ENCODE measurements at regions not wholly inside any gene's neighbourhood (a gene's known extent, or its start where the extent isn't known, plus 50 kb on each side); places are given as distances from the start of the nearest gene placed in this dataset.
A peak's percentile ranks its signal among the peaks of the same experiment; 100 is the strongest.

- peak; percentile 38 for ATAC-seq
- no peaks in the 10 kb centered on the region for H3K9me3 ChIP-seq
- DNase-seq: no peak
- intact Hi-C loops (cut with DNase I): no loop called here
- no peaks in the 10 kb centered on the region for H3K36me3 ChIP-seq (replicated peaks in 1 of 2; ENCODE audit: insufficient read depth in 1 of 2, low read depth in 2 of 2)
- H3K27me3 ChIP-seq: no peaks in the 10 kb centered on the region
- H3K4me1 ChIP-seq: no peaks in the 10 kb centered on the region
- no peak overlapping the region for H3K27ac ChIP-seq
- no peak overlapping the region for H3K4me3 ChIP-seq
- TF ChIP-seq CTCF (IDR thresholded peaks at IDR 0.05) (no peak), POLR2A (IDR thresholded peaks at IDR 0.05) (no peak)
Observed at GRCh38 chr21:27269644-27270043, 302.8 kb upstream of the ADAMTS5 start.

- DNase-seq: no peak
- TF ChIP-seq CTCF (IDR thresholded peaks at IDR 0.05) (no peak), POLR2A (IDR thresholded peaks at IDR 0.05) (no peak)
Observed at GRCh38 chr21:27268290-27268689, 301.4 kb upstream of the ADAMTS5 start.

GRCh38 chr21:27265949-27266348 is 299.1 kb upstream of the ADAMTS5 start:
- no peaks in the 10 kb centered on the region for H3K36me3 ChIP-seq (replicated peaks in 1 of 2; ENCODE audit: insufficient read depth in 1 of 2, low read depth in 2 of 2)
- ATAC-seq: no peak
- 82 to 86% methylated on average over 2 of the region's 2 CpGs for WGBS, 2 donors
- intact Hi-C loops (cut with DNase I): no loop called here
- no peak overlapping the region for H3K4me3 ChIP-seq
- no peak overlapping the region for H3K27ac ChIP-seq
- TF ChIP-seq POLR2A (IDR thresholded peaks at IDR 0.05) (no peak), CTCF (IDR thresholded peaks at IDR 0.05) (no peak)
- no peaks in the 10 kb centered on the region for H3K27me3 ChIP-seq
- H3K4me1 ChIP-seq: no peaks in the 10 kb centered on the region
- no peaks in the 10 kb centered on the region for H3K9me3 ChIP-seq
- DNase-seq: no peak

More at GRCh38 chr21:27268290-27268689, 301.4 kb upstream of the ADAMTS5 start:
- no peak overlapping the region for H3K27ac ChIP-seq
- no peaks in the 10 kb centered on the region for H3K4me1 ChIP-seq
- ATAC-seq: no peak
- no peaks in the 10 kb centered on the region for H3K9me3 ChIP-seq
- no peaks in the 10 kb centered on the region for H3K27me3 ChIP-seq
- no peak overlapping the region for H3K4me3 ChIP-seq
- WGBS, 2 donors: 61 to 78% methylated on average over 2 of the region's 2 CpGs
- no peaks in the 10 kb centered on the region for H3K36me3 ChIP-seq (replicated peaks in 1 of 2; ENCODE audit: insufficient read depth in 1 of 2, low read depth in 2 of 2)
- intact Hi-C loops (cut with DNase I): no loop called here

GRCh38 chr21:27265492-27265891 is 298.6 kb upstream of the ADAMTS5 start:
- no peak for ATAC-seq

More at GRCh38 chr21:27265492-27265891, 298.6 kb upstream of the ADAMTS5 start:
- Histone ChIP-seq H3K9me3 (no peaks in the 10 kb centered on the region), H3K27me3 (no peaks in the 10 kb centered on the region), H3K4me1 (no peaks in the 10 kb centered on the region), H3K27ac (no peak overlapping the region), H3K36me3 (replicated peaks in 1 of 2; ENCODE audit: insufficient read depth in 1 of 2, low read depth in 2 of 2) (no peaks in the 10 kb centered on the region), H3K4me3 (no peak overlapping the region)
- WGBS, 2 donors: 83 to 100% methylated on average over 1 of the region's 1 CpG
- intact Hi-C loops (cut with DNase I): no loop called here
- no peak for TF ChIP-seq CTCF (IDR thresholded peaks at IDR 0.05)
- TF ChIP-seq POLR2A (IDR thresholded peaks at IDR 0.05): no peak
- DNase-seq: no peak
